ENCODE measurements at regions not wholly inside any gene's neighbourhood (a gene's known extent, or its start where the extent isn't known, plus 50 kb on each side); places are given as distances from the start of the nearest gene placed in this dataset.

DNA sequence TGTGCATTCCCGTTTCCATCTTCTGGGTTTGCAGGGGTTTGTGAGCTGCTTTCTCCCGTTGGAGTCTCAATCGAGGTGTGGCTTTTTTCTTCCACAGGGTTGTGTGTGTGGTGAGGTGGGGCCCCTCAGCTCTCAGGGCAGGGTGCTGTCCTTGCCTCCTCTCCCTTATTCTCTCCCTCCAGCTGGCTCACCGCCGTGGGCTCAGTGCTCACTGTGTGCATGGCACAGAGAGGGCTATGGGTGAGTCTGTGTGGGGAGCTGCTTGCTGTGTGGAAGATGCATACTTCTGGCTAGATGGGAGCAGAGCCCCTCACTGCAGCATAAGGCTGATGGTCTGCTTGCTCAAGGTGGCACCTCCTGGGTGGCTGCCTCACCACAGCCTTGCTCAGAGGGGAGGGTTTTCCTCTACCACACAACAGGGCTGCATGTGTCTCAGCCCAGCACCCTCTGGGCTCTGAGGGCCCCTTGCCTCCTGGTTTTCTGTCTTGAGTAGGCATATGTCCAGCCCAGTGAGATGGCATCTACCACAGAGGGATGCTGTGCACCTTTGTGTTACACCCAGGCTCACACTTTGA is 203.1 kb upstream of the B3GAT1 start:
- H3K9me3 ChIP-seq (replicated peaks): no peaks in the 10 kb centered on the region
- H3K4me1 ChIP-seq (replicated peaks): no peaks in the 10 kb centered on the region
- no peaks in the 10 kb centered on the region for H3K36me3 ChIP-seq
- H3K27ac ChIP-seq: no peak overlapping the region
- H3K4me3 ChIP-seq: no peak overlapping the region
- no peaks in the 10 kb centered on the region for H3K27me3 ChIP-seq (replicated peaks)
- no peak for DNase-seq (ENCODE audit: low read depth in 1 of 2, low spot score in 2 of 2)

DNA sequence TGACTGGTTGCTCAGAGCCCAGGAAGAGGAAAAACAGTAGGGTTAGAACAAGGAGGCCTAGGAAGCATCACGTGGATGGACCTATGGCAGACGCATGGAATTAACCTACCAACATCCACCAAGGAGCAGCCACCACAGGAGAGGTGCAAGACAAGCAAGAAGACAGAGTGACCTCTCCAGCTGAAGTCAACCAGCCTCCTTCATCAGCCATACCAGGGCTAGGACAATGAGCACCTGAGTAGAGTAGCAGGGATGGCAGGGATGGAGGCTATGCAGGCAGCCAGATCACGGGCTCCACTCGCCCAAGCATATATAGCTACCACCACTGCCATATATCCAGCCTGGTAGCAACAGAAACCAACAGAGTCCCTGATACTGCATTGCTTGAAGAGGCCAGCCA is 202.1 kb upstream of the B3GAT1 start:
- Histone ChIP-seq H3K4me1 (replicated peaks) (no peaks in the 10 kb centered on the region), H3K36me3 (no peaks in the 10 kb centered on the region), H3K4me3 (no peak overlapping the region), H3K9me3 (replicated peaks) (no peaks in the 10 kb centered on the region), H3K27ac (no peak overlapping the region), H3K27me3 (replicated peaks) (no peaks in the 10 kb centered on the region)
- DNase-seq (ENCODE audit: low read depth in 1 of 2, low spot score in 2 of 2): no peak

DNA sequence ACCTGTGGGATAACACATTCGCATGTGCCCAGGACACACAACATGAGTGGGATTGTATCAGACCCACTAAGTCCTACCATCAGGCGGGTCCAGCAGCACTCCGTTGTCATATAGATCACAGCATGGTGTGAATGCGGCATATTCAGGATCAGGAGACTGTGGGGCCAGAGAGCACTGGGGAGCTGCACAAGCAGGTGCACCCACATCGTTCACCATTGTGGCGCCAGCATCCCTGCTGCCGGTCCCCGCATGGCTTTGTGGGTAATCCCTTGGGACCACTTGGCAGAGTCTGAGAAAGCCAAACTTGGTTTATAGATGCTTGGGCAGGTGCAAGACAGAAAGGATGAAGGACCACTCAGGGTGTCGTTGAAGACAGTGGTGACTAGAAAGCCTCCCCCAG is 201.6 kb upstream of the B3GAT1 start:
- H3K27me3 ChIP-seq (replicated peaks): no peaks in the 10 kb centered on the region
- no peaks in the 10 kb centered on the region for H3K9me3 ChIP-seq (replicated peaks)
- no peak for DNase-seq (ENCODE audit: low read depth in 1 of 2, low spot score in 2 of 2)
- H3K4me3 ChIP-seq: no peak overlapping the region
- no peaks in the 10 kb centered on the region for H3K36me3 ChIP-seq
- H3K27ac ChIP-seq: no peak overlapping the region
- H3K4me1 ChIP-seq (replicated peaks): no peaks in the 10 kb centered on the region

DNA sequence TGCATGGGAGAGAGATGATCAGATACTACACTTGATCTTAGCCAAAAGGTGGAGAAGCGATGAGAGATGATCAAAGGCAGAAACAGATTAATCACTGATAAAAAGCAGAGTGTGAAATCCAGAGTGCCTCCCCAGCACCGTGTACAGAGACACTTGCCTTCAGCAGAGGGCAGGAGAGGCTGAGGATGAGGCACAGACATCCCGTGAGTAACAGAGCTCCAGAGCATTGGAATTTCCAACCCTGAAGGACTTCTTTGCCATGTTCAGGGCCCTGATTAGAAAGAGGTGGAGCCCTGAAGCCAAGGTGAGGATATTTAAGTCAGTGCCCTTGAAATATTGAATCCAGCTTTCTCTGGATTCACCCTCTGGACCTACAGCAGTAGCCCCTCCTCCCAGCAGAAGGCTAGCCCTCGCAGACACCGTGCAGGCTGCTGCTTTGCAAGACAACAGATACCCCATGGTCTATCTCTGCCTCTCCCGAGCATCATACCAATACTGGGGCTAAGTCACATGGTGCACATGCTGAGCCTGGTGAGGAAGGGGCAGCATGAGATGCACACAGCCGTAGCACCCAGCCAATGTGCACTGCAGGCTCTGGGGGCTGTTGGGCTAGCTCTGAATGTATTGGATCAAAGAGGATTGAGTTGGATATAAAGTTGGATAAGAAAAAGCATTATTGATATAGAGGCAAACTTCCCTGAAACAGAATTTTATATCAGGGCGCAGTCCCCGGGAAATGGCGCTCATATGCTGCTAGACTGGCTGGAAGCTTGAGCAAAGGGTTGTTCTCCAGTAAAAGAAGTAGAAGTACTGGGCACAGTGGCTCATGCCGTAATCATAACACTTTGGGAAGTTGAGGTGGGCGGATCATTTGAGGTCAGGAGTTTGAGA is 200.3 kb upstream of the B3GAT1 start:
- Histone ChIP-seq H3K4me3 (no peak overlapping the region), H3K27ac (no peak overlapping the region), H3K36me3 (no peaks in the 10 kb centered on the region), H3K4me1 (replicated peaks) (no peaks in the 10 kb centered on the region), H3K9me3 (replicated peaks) (no peaks in the 10 kb centered on the region), H3K27me3 (replicated peaks) (no peaks in the 10 kb centered on the region)
- no peak for DNase-seq (ENCODE audit: low read depth in 1 of 2, low spot score in 2 of 2)

DNA sequence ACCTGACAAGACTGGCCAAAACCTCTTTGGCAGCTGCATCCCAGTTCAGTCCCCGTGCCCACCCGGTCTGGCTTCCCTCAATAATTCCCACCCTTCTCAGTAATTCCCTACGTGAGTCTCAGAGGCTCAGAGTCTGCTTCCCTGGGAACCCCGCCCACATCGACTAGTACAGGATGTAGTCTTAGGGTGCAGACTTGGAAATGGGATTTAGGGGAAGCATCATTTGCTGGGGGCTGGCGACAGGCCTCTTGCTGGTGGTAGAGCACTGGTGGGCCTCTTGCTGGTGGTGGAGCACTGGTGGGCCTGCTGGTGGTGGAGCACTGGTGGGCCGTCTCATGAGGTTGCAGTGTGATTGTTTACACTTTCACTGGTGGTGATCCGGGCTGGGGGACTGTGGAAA is 199.5 kb upstream of the B3GAT1 start:
- no peaks in the 10 kb centered on the region for H3K36me3 ChIP-seq
- H3K4me3 ChIP-seq: no peak overlapping the region
- H3K27ac ChIP-seq: no peak overlapping the region
- DNase-seq (ENCODE audit: low read depth in 1 of 2, low spot score in 2 of 2): no peak
- H3K4me1 ChIP-seq (replicated peaks): no peaks in the 10 kb centered on the region
- H3K9me3 ChIP-seq (replicated peaks): no peaks in the 10 kb centered on the region
- no peaks in the 10 kb centered on the region for H3K27me3 ChIP-seq (replicated peaks)

DNA sequence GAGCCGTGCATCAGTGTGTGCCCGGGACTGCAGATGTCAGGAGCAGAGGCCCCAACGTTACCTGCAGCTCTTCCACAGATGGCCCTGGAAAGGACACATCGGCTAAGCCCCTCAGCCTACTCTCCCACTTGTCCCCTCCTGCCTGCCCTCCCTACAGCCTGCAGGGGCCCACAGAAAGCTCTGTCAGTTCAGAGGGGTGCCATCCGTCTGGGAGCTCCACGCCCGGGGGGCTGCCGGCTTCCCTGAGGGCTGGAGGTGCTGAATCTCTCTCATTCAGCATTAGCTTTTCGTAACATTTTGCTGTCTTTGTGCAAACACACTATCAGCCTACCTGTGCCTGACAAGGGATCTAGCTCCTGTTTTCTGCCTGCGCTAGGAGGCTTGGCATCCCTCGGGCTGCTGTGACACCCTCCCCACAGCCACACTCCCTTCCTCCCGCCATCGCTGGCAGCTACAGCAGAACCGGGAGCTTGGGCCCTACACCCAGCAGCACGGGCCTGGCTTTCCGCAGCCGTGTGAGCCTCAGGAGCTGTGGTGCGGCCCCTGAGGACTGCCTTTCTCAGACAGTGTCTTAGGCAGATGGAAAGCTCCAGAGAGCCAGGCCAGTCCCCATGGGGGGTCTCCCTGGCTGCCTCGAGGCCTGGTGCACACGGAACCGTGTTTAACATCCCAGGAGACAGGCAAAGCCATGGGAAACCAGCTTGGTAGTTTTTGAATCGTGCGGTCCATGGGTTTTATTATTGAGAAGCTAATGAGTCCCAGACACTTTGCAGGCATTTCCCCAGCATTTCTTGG is 198.3 kb upstream of the B3GAT1 start:
- Histone ChIP-seq H3K9me3 (replicated peaks) (no peaks in the 10 kb centered on the region), H3K4me1 (replicated peaks) (no peaks in the 10 kb centered on the region)
- DNase-seq (ENCODE audit: low read depth in 1 of 2, low spot score in 2 of 2): no peak

DNA sequence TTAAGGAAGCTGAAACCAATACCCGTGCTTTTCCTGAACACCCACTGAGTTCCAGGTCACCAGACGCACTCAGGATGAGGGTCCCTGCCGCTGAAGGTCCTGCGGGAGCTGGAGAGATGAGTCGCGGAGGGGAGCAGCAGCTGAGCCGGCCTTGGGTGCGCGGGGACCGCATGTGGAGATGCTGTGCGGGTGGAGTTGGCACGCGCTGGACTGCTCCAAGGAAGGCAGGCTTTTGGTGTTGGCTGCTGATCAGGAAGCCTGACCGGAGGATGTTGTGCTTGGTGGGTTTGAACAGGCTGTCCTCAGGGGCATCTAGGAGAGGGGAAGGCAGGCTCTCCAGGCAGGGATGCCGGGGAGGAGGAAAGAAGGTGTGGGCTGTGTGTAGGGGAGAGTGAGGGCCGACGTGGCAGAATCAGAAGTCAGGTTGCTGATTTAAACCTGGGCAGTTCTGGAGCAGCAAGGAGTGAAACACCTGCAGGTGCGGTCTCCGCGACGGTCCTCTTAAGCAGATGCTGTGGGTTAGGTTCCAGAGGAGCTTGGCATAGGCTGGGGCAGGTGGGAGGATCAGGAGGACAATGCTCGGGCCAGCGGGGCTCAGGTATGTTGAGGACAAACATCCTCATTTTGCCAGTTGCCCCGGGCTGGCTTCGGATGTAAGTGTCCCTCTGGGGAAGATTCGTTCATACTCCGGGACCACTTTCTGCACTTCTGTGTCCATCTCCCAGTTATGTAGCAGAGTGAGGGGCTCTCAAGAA is 197.5 kb upstream of the B3GAT1 start:
- H3K36me3 ChIP-seq: no peaks in the 10 kb centered on the region
- H3K4me3 ChIP-seq: no peak overlapping the region
- no peaks in the 10 kb centered on the region for H3K4me1 ChIP-seq (replicated peaks)
- H3K9me3 ChIP-seq (replicated peaks): no peaks in the 10 kb centered on the region
- no peak for DNase-seq (ENCODE audit: low read depth in 1 of 2, low spot score in 2 of 2)
- no peak overlapping the region for H3K27ac ChIP-seq
- no peaks in the 10 kb centered on the region for H3K27me3 ChIP-seq (replicated peaks)

More for the DNA sequence above, 198.3 kb upstream of the B3GAT1 start:
- H3K27me3 ChIP-seq (replicated peaks): no peaks in the 10 kb centered on the region
- no peak overlapping the region for H3K4me3 ChIP-seq
- H3K36me3 ChIP-seq: no peaks in the 10 kb centered on the region
- H3K27ac ChIP-seq: no peak overlapping the region

DNA sequence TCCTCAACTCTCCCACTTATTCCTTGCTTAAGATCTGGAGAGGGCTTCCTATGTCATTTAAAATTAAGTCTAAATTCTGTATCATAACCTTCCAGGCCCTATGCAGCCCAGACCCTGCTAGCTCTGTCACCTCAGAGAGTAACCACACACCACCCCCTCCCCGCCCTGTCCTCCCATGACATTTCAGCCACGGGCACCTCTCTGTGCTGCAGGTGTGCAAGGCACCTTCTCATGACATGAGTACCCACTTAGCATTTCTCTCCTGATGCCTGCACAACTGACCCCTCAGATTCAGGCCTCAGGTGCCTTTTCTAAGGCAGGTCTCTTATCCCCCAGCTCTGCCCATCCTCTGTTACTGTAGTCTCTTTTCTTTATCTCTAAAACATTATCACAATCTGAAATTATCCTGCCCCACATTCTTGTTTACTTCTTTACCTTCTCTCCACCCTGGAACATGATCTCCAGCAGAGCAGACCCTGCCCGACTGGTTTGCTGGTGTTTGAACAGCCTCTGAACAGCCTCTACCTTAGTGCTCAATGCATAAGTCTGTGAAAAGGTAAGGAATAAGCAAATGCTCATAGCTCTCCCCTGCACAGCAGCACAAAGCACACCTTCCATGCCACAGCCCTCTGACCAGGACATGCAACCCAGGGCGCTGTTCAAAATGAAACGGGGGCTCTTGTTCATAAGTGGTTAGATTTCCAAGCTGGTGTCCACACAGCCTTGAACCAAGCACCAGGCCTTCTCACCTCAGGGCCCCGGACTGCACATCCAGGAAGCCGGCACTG is 196.1 kb upstream of the B3GAT1 start:
- Histone ChIP-seq H3K9me3 (replicated peaks) (no peaks in the 10 kb centered on the region), H3K4me1 (replicated peaks) (no peaks in the 10 kb centered on the region), H3K27ac (no peak overlapping the region), H3K27me3 (replicated peaks) (no peaks in the 10 kb centered on the region), H3K4me3 (no peak overlapping the region), H3K36me3 (no peaks in the 10 kb centered on the region)
- DNase-seq (ENCODE audit: low read depth in 1 of 2, low spot score in 2 of 2): no peak

DNA sequence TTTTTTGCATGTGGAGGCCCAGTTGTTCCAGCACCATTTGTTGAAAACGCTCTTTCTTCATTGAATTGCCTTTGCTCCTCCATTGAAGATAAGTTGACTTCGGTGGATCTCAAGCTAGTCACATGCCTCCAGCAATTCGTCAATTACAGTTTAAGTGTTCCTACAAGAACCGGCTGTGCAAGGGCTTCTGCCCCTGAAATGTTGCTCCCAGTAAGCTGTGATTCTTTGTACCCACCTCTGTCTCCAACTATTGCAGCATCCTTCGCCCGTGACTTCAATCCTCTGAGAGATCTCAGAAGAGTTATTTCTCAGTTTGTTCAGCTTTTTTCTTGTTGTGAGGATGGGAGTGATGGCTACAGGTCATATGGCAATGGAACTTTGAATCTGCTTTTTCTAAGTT is 194.2 kb upstream of the B3GAT1 start:
- H3K27ac ChIP-seq: no peak overlapping the region
- H3K27me3 ChIP-seq (replicated peaks): no peaks in the 10 kb centered on the region

DNA sequence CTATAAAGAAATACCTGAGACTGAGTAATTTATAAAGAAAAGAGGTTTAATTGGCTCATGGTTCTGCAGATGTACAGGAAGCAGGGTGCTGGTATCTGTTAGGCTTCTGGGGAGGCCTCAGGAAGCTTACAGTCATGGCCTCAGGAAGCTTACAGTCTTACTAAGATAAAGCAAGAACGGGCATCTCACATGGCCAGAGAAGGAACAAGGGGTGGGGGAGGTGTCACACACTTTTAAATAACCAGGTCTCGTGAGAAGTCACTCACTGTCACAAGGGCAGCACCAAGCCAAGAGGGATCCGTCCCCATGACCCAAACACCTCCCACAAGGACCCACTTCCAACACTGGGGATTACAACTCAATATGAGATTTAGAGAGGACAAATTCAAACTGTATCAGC is 192.8 kb upstream of the B3GAT1 start:
- DNase-seq (ENCODE audit: low read depth in 1 of 2, low spot score in 2 of 2): no peak
- H3K4me1 ChIP-seq (replicated peaks): no peaks in the 10 kb centered on the region
- no peaks in the 10 kb centered on the region for H3K27me3 ChIP-seq (replicated peaks)
- H3K9me3 ChIP-seq (replicated peaks): no peaks in the 10 kb centered on the region
- no peak overlapping the region for H3K27ac ChIP-seq
- no peaks in the 10 kb centered on the region for H3K36me3 ChIP-seq
- no peak overlapping the region for H3K4me3 ChIP-seq

More for the DNA sequence above, 194.2 kb upstream of the B3GAT1 start:
- Histone ChIP-seq H3K4me1 (replicated peaks) (no peaks in the 10 kb centered on the region), H3K4me3 (no peak overlapping the region), H3K36me3 (no peaks in the 10 kb centered on the region), H3K9me3 (replicated peaks) (no peaks in the 10 kb centered on the region)
- DNase-seq (ENCODE audit: low read depth in 1 of 2, low spot score in 2 of 2): no peak

DNA sequence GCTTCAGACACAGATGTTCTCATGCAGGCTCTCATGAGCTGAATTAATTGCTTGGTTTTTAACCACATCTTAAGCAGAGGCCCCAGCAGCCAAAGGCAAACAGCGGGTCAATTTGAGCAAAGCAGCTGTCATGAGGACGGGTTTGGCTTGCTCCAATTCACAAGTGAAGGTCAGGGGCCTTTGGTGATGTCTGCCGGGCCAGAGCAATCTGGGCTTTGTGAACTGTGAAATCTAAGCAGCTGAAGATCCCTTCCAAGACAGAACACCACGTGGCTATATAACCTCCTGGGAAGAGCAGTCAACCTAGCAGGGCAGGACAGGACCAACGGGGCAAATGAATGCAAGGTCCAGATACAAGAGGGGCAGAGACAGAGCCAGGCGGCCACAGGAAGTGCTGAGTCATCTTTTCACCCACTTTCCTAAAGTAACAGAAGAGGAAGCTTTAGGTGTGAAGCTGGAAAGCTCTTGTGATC is 187.3 kb upstream of the B3GAT1 start:
- H3K36me3 ChIP-seq: no peaks in the 10 kb centered on the region
- no peaks in the 10 kb centered on the region for H3K9me3 ChIP-seq (replicated peaks)
- no peak overlapping the region for H3K27ac ChIP-seq
- DNase-seq (ENCODE audit: low read depth in 1 of 2, low spot score in 2 of 2): no peak
- H3K27me3 ChIP-seq (replicated peaks): no peaks in the 10 kb centered on the region
- no peaks in the 10 kb centered on the region for H3K4me1 ChIP-seq (replicated peaks)
- no peak overlapping the region for H3K4me3 ChIP-seq

DNA sequence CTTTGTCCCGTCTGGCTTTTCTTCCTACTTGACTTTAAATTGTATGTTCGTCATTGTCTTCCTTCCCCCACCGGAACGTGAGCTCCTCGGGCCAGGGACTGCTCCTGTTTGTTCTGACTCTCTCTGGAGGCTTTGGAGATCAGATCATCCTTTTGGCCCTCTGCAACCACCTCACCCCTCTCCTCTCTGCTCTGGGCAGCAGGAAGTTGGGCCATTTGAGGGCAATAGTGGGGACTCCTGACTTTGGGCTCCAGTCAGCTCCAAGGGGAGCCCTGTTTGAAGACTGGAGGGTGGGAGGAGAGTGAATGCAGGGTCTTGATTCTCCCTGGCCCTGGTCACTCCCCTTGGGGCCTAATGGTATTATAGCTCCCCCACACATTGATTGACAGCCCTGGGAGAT is 186.3 kb upstream of the B3GAT1 start:
- Histone ChIP-seq H3K4me1 (replicated peaks) (no peaks in the 10 kb centered on the region), H3K4me3 (no peak overlapping the region), H3K9me3 (replicated peaks) (no peaks in the 10 kb centered on the region), H3K36me3 (no peaks in the 10 kb centered on the region), H3K27ac (no peak overlapping the region), H3K27me3 (replicated peaks) (no peaks in the 10 kb centered on the region)
- DNase-seq (ENCODE audit: low read depth in 1 of 2, low spot score in 2 of 2): no peak

DNA sequence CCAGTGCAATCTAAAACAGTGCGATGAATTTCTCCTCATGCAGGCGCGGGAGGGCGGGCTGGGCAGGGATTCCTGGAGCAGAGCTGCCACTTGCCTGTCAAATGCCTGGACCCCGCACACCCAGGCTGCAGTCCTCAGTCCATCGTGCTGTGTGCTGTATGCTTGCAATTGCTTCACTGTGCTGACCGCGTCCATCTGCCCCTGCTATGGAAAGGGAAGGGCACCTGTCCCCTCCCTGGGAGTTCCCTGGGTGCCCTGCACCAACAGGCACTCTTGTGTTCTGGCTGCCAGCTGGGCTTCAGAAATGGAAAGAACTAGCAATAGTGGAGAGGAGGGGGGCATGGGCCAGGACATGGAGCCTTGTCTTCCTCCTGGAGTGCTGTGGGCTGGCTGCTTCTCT is 185.4 kb upstream of the B3GAT1 start:
- DNase-seq (ENCODE audit: low read depth in 1 of 2, low spot score in 2 of 2): no peak
- no peaks in the 10 kb centered on the region for H3K9me3 ChIP-seq (replicated peaks)
- no peaks in the 10 kb centered on the region for H3K36me3 ChIP-seq
- no peak overlapping the region for H3K27ac ChIP-seq
- H3K4me1 ChIP-seq (replicated peaks): no peaks in the 10 kb centered on the region
- no peak overlapping the region for H3K4me3 ChIP-seq
- H3K27me3 ChIP-seq (replicated peaks): no peaks in the 10 kb centered on the region
